Activated CD4-positive, alpha-beta T cell treated with anti-CD3 and anti-CD28 coated beads, Interleukin-2, amount 50 U/mL, for 48 hours (primary cell): ENCODE measurements at regions not wholly inside any gene's neighbourhood (a gene's known extent, or its start where the extent isn't known, plus 50 kb on each side); places are given as distances from the start of the nearest gene placed in this dataset.

ENCODE experiments used
- DNase-seq, 2 experiments: peaks; one replicate each; pipeline ENCODE4 v3.0.0-alpha.2; 2020

GRCh38 chr5:124297826-124298225 is 448.6 kb downstream of the ZNF608 start:
- no peak for DNase-seq

- no peak for DNase-seq
Measured at GRCh38 chr5:124292322-124292855, 454.1 kb downstream of the ZNF608 start.

- DNase-seq, result no peak
Measured at GRCh38 chr5:124289641-124290311, 456.7 kb downstream of the ZNF608 start.

DNA sequence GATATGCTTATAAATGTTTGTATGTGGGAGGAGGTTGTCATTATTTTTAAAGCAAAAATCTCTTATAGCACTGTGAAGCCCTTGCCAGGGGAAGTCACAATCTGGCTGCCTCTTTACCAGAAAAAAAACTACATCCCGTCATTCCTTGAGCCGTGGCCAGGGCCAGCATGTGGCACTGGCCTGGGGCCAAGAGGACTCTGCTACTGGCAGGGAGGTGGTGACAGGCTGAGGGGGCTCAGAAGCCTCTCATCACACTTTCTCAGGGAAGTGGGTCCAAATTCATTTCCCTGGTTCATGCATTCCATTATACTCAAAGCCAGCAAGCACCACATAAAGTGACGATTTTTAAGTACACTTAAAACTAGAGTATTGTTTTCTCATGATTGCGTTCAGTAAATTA is 457.3 kb downstream of the ZNF608 start:
- DNase-seq, result no peak

DNA sequence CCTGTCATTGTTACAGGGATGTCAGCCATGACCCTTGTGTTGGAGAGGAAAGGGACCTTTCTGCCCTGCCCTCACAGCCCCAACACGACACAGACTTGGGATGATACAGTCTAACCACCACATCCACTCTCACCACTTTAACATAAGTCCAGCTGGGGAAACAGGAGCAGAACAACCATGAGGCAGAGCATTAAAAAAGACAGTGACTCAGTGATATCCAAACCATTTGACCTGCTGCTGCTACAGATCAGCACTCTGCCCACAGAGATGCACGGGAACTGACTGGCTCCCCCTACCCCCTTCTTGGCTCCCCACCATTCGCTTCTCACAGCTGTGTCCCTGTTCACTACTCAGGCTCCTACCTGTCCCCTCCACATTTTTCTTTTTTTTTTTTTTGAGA is 458.6 kb downstream of the ZNF608 start:
- no peak for DNase-seq

GRCh38 chr5:124285733-124286132 is 460.7 kb downstream of the ZNF608 start:
- no peak for DNase-seq

DNA sequence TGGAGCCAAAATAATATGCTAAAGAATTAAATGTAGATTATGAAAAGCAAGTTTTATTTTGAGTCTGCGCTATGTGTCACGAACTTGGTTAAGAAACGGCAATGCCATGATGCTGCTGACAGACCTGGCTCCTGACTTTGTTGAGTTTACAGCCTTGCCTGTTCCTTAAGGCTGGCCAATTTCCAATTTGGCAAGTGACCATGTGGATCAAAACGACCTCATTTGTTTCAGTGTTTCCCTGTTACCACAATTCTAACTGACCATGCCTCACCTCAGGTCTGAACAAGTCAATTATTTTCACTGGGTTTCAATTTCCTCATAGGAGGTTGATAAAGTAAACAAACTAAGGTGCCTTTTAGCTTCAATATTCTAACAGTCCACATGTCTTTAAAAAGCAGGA is 461.4 kb downstream of the ZNF608 start:
- DNase-seq, result no peak

DNA sequence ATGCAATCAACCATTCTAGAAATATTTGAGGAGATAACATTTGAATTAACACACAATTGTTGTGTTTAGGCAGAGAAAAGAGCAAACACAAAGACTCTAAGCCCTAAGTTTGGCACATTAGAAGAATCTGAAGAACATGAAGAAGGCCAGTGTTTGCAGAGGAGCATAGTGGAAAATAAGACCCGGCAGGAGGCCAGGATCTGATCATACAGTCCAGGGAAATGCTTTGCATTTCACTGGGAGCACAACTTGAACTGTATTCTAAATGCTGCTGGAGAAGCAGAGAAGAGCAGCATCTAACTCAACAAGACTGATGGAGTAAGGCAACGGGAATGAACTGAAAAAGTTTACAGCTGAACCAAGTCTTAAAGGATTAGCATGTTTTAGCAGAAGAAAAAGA is 463.4 kb downstream of the ZNF608 start:
- no peak for DNase-seq

DNA sequence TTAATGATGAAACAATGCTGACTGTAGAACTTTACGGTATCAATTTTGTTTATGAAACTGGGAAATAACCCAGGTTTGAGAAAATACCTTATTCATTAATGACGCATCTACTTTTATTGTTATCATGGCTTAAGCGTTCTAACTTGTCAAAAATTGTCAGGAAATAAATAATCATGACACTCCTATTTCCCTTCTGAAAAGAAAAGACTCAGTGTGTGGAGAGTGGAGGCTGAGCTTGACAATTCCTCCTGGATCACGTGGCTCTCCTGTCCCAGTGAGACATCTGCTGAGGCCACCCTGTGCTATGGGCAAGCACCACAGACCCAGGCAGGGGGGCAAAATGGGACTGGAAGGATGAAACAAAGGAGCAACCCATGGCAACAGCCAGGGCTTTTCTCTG is 466.4 kb downstream of the ZNF608 start:
- no peak for DNase-seq

DNA sequence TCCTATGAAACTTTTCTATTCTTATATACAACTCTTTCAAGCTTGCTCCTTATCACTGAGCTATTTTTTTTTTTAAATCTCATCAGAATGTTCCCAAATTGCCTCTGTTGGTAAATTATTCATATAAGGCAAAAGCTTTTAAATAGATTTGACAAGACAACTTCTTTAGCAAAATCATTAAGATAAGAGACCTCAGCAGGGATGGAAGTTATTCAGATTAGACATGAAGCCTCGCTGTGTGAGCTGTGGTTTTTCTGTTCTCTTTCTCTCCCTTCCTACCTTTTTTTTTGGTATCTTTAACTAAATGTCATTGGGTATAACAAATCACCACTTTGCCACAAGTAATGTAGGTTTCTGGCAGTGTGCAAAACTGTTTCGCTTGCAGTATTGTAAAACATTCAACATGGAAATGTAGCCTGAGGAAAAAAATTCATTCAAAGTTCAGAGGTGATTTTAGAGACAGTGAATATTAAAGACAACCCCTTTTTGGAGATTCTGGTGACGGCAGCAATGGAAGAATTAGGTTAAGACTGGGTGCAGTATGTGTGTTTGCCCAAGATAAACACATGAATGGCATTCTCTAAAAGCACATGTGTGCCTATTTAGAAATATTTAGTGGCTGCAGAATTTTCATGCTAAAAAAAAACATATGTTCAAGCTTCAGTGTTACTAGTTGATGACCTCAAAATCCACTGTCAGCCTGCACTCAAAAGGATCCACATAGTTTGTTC is 467.1 kb downstream of the ZNF608 start:
- DNase-seq, result no peak

GRCh38 chr5:124278636-124279035 is 467.8 kb downstream of the ZNF608 start:
- DNase-seq, result no peak

DNA sequence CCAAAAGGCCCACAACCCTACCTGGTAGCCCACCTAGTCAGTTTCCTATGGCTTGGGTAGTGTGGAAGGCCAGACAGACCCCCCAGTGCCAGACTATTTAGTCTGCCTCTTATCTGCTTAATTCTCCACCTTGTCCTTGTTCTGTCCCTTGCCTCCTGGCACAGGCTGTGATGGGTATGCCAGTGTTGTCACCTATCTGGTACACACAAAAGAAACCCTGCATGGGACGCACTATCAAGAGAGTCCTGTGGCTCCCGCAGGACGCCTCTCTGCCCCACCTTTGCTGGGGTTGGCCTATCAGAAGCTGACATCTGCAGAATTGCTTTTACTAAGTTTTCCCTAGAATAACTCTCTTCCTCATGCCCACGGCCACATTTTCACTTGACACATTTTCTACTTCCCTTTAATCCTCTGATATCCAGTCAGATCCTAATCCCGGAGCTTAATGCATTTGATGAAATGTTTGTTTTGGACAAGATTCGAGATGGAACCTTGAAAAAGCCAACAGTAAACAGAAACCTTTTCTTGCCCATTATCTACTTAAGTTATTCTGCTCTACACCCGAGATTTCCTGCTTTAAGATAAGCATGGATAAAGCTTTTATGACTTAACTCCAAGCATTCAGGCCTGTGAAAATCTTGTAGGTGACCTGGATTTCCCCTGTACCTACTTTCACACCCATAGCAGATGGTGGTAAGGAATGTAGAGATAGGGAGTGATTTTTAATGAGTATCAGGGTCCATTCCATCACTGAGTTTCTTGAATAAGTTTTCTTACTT is 468.5 kb downstream of the ZNF608 start:
- no peak for DNase-seq

DNA sequence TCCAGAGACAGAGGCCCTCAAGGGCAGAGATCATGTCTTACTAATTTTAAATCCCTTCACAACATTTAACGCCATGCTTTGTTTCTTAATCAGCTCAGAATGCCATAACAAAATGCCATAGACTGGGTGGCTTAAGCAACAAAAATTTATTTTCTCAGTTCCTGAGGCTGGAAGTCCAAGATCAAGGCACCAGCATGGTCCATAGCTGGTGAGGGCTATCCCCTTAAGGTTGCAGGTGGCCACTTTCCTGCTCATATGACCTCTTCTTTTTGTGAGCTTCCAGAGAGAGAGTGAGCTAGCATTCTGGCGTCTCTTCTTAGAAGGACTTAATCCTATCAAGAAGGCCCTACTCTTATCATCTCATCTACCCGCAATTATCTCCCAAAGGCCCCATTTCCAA is 470.3 kb downstream of the ZNF608 start:
- no peak for DNase-seq

DNA sequence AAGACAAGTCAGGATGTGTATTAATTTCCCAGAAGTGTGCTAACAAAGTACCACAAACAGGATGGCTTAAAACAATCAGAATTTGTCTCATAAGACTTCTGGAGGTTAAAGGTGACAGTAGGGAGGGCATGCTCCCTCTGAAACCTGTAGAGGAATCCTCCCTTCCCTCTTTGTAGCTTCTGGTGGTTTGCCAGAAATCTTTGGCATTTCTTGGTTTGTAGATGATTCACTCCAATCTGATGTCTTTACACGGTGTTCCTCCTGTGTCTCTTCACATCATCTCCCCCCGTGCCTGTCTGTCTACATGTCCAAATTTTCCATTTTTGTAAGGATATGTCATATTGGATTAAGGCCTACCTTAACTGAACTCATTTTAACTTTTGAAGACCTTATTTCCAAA is 471.5 kb downstream of the ZNF608 start:
- DNase-seq, result no peak

GRCh38 chr5:124264499-124264898 is 481.9 kb downstream of the ZNF608 start:
- DNase-seq, result no peak

DNA sequence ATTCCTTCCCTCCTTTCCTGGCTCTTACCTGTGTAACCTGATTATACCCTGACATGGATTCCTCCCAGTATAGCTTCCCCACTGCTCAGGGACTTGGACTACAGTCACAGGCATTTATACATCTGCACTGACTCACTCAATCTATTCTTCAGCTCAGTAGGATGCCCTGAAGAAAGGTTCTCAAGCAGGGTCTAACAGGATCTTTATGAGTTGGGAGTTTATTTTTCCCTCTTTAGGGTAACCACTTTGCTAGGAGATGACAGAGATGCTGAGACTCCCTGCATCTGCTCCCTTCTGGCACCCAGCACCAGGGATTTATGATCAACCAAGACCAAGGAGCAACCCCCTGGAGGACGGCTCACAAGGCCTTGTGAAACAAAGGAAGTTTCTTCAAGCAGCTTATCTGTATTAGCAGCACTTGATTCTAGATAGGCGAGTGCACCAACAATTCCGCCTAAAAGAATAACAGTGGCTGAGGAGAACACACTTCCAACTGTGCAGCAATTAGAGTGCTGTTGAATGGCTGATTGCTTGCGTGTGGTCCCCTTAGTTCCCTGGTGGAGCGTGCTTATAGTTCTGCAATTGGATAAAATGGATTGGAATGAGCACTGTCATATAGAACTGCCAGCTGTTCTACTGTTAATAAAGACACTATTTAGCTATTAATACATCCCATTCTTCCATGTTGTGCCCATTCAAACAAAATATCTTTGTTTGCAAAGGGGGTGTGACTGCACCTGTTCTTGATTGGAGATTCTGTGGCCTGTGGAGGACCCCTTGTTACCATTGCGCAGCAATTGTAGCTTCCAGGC is 482.6 kb downstream of the ZNF608 start:
- no peak for DNase-seq

DNA sequence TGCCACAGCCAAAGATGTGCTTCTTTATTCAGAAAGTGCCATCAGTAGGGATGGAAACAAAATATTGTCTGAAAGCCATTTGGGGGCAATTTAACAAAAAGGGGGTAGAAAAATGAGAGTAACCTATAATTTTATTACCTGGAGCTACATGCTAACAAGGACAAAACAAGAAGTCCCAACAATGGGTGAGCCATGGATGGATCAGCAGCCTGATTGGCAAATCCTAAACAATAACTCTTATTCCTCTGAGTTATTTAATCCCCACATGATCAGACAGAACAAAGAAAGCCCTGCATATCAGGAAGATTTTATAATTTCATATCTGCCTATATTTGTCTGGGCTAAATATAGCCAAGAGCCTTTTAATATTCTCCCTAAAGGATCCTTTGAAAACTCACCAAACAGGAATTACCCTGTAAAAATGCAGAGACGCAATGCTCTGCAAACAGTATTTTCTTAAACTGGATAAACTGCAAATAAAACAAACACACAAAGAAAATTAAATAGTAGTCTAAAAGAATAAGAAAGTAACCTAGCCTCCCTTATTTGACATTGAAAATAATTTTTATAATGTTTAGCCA is 483.4 kb downstream of the ZNF608 start:
- DNase-seq, result no peak

GRCh38 chr5:124262470-124262869 is 484.0 kb downstream of the ZNF608 start:
- no peak for DNase-seq

DNA sequence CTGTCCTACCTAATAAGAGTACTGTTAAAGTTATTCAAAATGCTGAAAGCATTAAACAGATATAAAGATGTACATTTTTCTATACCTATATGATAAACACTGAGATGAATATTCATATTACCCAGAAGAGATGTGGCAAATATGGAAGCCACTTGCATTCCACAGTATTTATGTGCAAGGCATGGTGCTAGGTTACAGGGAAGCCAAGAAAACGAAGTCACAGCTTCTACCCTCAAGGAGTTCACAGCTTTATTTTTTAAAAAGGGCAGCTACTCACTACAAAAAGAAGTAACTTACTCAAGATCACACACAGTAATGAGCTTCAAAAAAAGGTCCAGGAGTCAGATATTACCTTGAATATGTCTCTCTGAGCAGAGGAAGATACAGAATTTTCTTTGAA is 484.6 kb downstream of the ZNF608 start:
- no peak for DNase-seq

GRCh38 chr5:124260921-124261515 is 485.4 kb downstream of the ZNF608 start:
- DNase-seq, result no peak

GRCh38 chr5:124259017-124259416 is 487.4 kb downstream of the ZNF608 start:
- no peak for DNase-seq

- DNase-seq, result no peak
Measured at GRCh38 chr5:124257048-124257447, 489.4 kb downstream of the ZNF608 start.
